K562 (cell line): ENCODE measurements at regions not wholly inside any gene's neighbourhood (a gene's known extent, or its start where the extent isn't known, plus 50 kb on each side); places are given as distances from the start of the nearest gene placed in this dataset.

Source experiments
- ATAC-seq: fragments of 200-7000 bp; cut with Tn5 transposase; 3 replicates; pipeline ENCODE4 v1.9.1; 2020; ENCODE audit warnings: moderate library complexity
- BruUV-seq: library from RNA; stranded (reverse); fragments of 400-500 nt; replicated peaks from 2 replicates; lab custom pipeline; 2021; lab: Mats Ljungman, UMichigan
- CTCF ChIA-PET: fragments of 300-600 bp; formaldehyde crosslinking; extraction: SDS; loops from one replicate; lab custom pipeline; 2021; ENCODE audit warnings: low intra/inter-chr PET ratio; lab: Yijun Ruan, JAX
- POLR2A ChIA-PET: fragments of 300-600, 350-650 bp; sonication (Branson Sonifier 250); formaldehyde crosslinking; extraction: SDS; loops from one replicate; lab custom pipeline; 2021; ENCODE audit warnings: antibody characterized with exemption, inconsistent platforms; lab: Yijun Ruan, JAX
- DNase-seq, 4 experiments: peaks; one replicate each; pipeline versions ENCODE4 v3.0.0 to v3.0.0-alpha.2; 2011 to 2018; ENCODE audit warnings: low spot score in 3 of 4, mixed read lengths in 3 of 4; ENCODE audit errors: extremely low read depth in 1 of 4
- FAIRE-seq: peaks from 2 replicates; lab custom pipeline; 2011; peaks lifted over from hg19 to GRCh38; lab: Jason Lieb, UNC
- H2AFZ ChIP-seq: 2 replicates; pipeline ENCODE4 v1.6.0; 2011; ENCODE audit warnings: low read depth, low read length, control low read depth, inconsistent platforms
- H3K27ac ChIP-seq: fragments of 200-600 bp; 3 replicates; pipeline ENCODE4 v1.8.0; 2011; ENCODE audit warnings: low read depth, mild to moderate bottlenecking, control low read depth, inconsistent platforms, low read length, moderate library complexity, mixed read lengths; ENCODE audit errors: extremely low read depth
- H3K27me3 ChIP-seq, 2 experiments: fragments of 300-600 bp in 1 of 2; 2 replicates in 1 of 2; 3 replicates in 1 of 2; pipeline versions ENCODE4 v1.6.0 to v1.8.0; 2011; ENCODE audit warnings: inconsistent platforms in 2 of 2, low read length in 2 of 2, mild to moderate bottlenecking in 1 of 2, mixed read lengths in 1 of 2, moderate library complexity in 1 of 2; ENCODE audit not compliant: control insufficient read depth in 2 of 2, insufficient read depth in 2 of 2
- H3K36me3 ChIP-seq: fragments of 300-600 bp; 3 replicates; pipeline ENCODE4 v1.8.0; 2011; ENCODE audit warnings: mild to moderate bottlenecking, low read length, inconsistent platforms; ENCODE audit not compliant: control insufficient read depth, insufficient read depth
- H3K4me1 ChIP-seq, 2 experiments: fragments of 200-600 bp in 1 of 2; replicated peaks in 1 of 2; 2 replicates in 1 of 2; 3 replicates in 1 of 2; pipeline versions ENCODE4 v1.5.1 to v1.8.0; 2011; ENCODE audit warnings: inconsistent platforms in 2 of 2, low read length in 2 of 2, mild to moderate bottlenecking in 1 of 2, mixed read lengths in 1 of 2, moderate library complexity in 1 of 2; ENCODE audit not compliant: control insufficient read depth in 2 of 2, insufficient read depth in 2 of 2
- H3K4me2 ChIP-seq: 2 replicates; pipeline ENCODE4 v1.6.1; 2011; ENCODE audit warnings: low read length, control low read depth, inconsistent platforms, mixed read lengths; ENCODE audit not compliant: insufficient read depth
- H3K4me3 ChIP-seq: fragments of 200-600 bp; sonication (generic), shearing (Covaris generic); 2 replicates; pipeline ENCODE4 v1.5.1; 2016; ENCODE audit warnings: control low read depth, inconsistent platforms
- H3K79me2 ChIP-seq: fragments of 200-600 bp; 3 replicates; pipeline ENCODE4 v1.8.0; 2011; ENCODE audit warnings: low read length, inconsistent platforms; ENCODE audit not compliant: control insufficient read depth, insufficient read depth
- H3K9ac ChIP-seq, 2 experiments: 2 replicates each; pipeline versions ENCODE4 v1.6.0 to v1.6.1; 2011; ENCODE audit warnings: low read depth in 2 of 2, low read length in 2 of 2, control low read depth in 1 of 2, inconsistent platforms in 1 of 2, mild to moderate bottlenecking in 1 of 2, mixed read lengths in 1 of 2; ENCODE audit not compliant: insufficient read depth in 1 of 2
- H3K9me1 ChIP-seq: one replicate; pipeline ENCODE4 v1.6.0; 2011; ENCODE audit warnings: inconsistent platforms, mild to moderate bottlenecking, low read length, moderate library complexity; ENCODE audit not compliant: control insufficient read depth, insufficient read depth
- H3K9me3 ChIP-seq: replicated peaks from 2 replicates; pipeline ENCODE4 v1.5.1; 2011; ENCODE audit warnings: low read depth, low read length, inconsistent platforms; ENCODE audit not compliant: control insufficient read depth, insufficient read depth
- H4K20me1 ChIP-seq: replicated peaks from 2 replicates; pipeline ENCODE4 v1.6.1; 2011; ENCODE audit warnings: low read length, inconsistent platforms, mixed read lengths; ENCODE audit not compliant: control insufficient read depth, insufficient read depth
- CHD4 ChIP-seq: fragments of 200-600 bp; sonication (generic); IDR thresholded peaks from 3 replicates; pipeline ENCODE4 v1.6.1; 2012; ENCODE audit warnings: low read depth, mild to moderate bottlenecking, mixed read lengths, low read length, inconsistent platforms; ENCODE audit not compliant: insufficient read depth, insufficient replicate concordance, poor library complexity, severe bottlenecking
- ETV1 ChIP-seq: fragments of 450-650 bp; conservative IDR thresholded peaks from 2 replicates; pipeline ENCODE4 v1.6.1; 2016; ENCODE audit warnings: missing genetic modification characterization, control low read depth, low read depth, missing compliant biosample characterization
- KDM2B ChIP-seq: fragments of 250-450 bp; sonication (Bioruptor Pico); IDR thresholded peaks from 2 replicates; pipeline ENCODE4 v1.8.0; 2021; ENCODE audit warnings: mild to moderate bottlenecking, moderate library complexity
- LCOR ChIP-seq: sonication (generic); formaldehyde crosslinking; IDR thresholded peaks from 2 replicates; pipeline ENCODE4 v1.8.0; 2022; ENCODE audit warnings: mild to moderate bottlenecking, missing genetic modification reagents
- MYNN ChIP-seq, 2 experiments: sonication (generic); formaldehyde crosslinking in 1 of 2; IDR thresholded peaks; 2 replicates each; pipeline versions ENCODE4 v1.5.0 to v1.6.1; 2016 to 2020; ENCODE audit warnings: antibody characterized with exemption in 1 of 2, missing genetic modification reagents in 1 of 2
- NFXL1 ChIP-seq: fragments of 450-650 bp; formaldehyde crosslinking; IDR thresholded peaks from 2 replicates; pipeline ENCODE4 v1.4.0; 2021; ENCODE audit warnings: mild to moderate bottlenecking
- PRMT5 ChIP-seq: sonication (generic); formaldehyde crosslinking; IDR thresholded peaks from 2 replicates; pipeline ENCODE4 v1.5.0; 2020; ENCODE audit warnings: missing genetic modification reagents
- RNF2 ChIP-seq: sonication (generic); IDR thresholded peaks from 2 replicates; pipeline ENCODE4 v1.6.1; 2016
- SMAD2 ChIP-seq: fragments of 150-350 bp; IDR thresholded peaks from 2 replicates; pipeline ENCODE4 v1.6.1; 2014; ENCODE audit warnings: low read depth, mild to moderate bottlenecking, low read length
- SMARCA5 ChIP-seq: fragments of 450-650 bp; IDR thresholded peaks from 2 replicates; pipeline ENCODE4 v1.6.1; 2016
- ZKSCAN3 ChIP-seq: fragments of 250-450 bp; sonication (Bioruptor Pico); IDR thresholded peaks from 2 replicates; pipeline ENCODE4 v1.4.0; 2020
- WGBS: fragments of 100-300 bp; shearing (Covaris generic); methylation state at CpG from one replicate; pipeline ENCODE4 v1.1.6; 2016; ENCODE audit warnings: low coverage, mixed read lengths; ENCODE audit not compliant: insufficient coverage; ENCODE audit errors: missing lambda C conversion rate; 5-methylcytosine and 5-hydroxymethylcytosine counted together
- in situ Hi-C: fragments of 300-500 bp; cut with MboI; formaldehyde crosslinking; loops from 4 replicates; pipeline ENCODE4 v1.15.0; 2018; ENCODE audit warnings: inconsistent platforms, mixed read lengths
- intact Hi-C: fragments of 100-400 bp; cut with micrococcal nuclease; formaldehyde crosslinking; loops from 2 replicates; pipeline ENCODE4 v1.14.2; 2022
- TF ChIP-seq, protein P1 (sequence below): fragments of 450-650 bp; IDR thresholded peaks from 2 replicates; pipeline ENCODE4 v1.6.1; 2016; ENCODE audit warnings: mild to moderate bottlenecking

DNA sequence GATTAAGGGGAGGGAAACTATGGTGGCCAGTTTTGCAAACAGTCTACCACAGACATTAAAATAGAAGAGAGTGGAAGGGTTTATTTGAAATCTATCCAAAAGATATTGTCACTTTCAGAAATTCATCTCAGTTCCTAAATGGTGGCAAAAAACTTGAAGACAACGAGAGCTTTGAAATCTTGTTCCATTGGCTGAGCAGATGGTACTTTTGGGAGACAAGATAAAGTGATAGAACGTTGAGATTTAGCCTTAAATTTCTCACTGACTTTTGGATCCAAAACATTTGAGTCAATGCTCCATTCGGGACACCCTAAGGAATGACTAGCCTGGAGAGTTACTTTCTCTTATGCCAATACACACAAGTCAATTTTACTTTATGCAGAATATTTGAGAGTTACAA, 319.1 kb upstream of the LARGE1 start:
- no peak overlapping the region for H3K4me2 ChIP-seq
- no peaks in the 10 kb centered on the region for H3K27me3 ChIP-seq
- H3K9ac ChIP-seq = no peak overlapping the region
- TF ChIP-seq PRMT5 (CRISPR knock-in tag) (no peak), KDM2B (CRISPR knock-in tag) (no peak), ZKSCAN3 (CRISPR knock-in tag) (no peak), SMARCA5 (no peak), ETV1 (tag) (no peak), LCOR (CRISPR knock-in tag) (no peak), MYNN (IDR thresholded peaks at IDR 0.05) (no peak), MYNN (CRISPR knock-in tag; IDR thresholded peaks at IDR 0.05) (no peak), SMAD2 (no peak), NFXL1 (CRISPR knock-in tag) (no peak), CHD4 (no peak), RNF2 (no peak)
- TF ChIP-seq, protein P1, sequence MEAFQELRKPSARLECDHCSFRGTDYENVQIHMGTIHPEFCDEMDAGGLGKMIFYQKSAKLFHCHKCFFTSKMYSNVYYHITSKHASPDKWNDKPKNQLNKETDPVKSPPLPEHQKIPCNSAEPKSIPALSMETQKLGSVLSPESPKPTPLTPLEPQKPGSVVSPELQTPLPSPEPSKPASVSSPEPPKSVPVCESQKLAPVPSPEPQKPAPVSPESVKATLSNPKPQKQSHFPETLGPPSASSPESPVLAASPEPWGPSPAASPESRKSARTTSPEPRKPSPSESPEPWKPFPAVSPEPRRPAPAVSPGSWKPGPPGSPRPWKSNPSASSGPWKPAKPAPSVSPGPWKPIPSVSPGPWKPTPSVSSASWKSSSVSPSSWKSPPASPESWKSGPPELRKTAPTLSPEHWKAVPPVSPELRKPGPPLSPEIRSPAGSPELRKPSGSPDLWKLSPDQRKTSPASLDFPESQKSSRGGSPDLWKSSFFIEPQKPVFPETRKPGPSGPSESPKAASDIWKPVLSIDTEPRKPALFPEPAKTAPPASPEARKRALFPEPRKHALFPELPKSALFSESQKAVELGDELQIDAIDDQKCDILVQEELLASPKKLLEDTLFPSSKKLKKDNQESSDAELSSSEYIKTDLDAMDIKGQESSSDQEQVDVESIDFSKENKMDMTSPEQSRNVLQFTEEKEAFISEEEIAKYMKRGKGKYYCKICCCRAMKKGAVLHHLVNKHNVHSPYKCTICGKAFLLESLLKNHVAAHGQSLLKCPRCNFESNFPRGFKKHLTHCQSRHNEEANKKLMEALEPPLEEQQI = no peak
- FAIRE-seq (no peak), ATAC-seq (no peak), DNase-seq (no peak)
- ChIA-PET POLR2A (no interaction called here), CTCF (no interaction called here)
- WGBS = 0% methylated on average over 3 of the region's 3 CpGs
- in situ Hi-C loops (no loop called here), intact Hi-C loops (no loop called here)
- H3K9me1 ChIP-seq = no peaks in the 10 kb centered on the region
- no peaks in the 10 kb centered on the region for H3K36me3 ChIP-seq
- no peaks in the 10 kb centered on the region for H3K9me3 ChIP-seq
- no peak overlapping the region for H3K27ac ChIP-seq
- H3K4me1 ChIP-seq = no peaks in the 10 kb centered on the region
- H4K20me1 ChIP-seq = no peaks in the 10 kb centered on the region
- H2AFZ ChIP-seq = no peak overlapping the region
- H3K79me2 ChIP-seq = no peaks in the 10 kb centered on the region
- no TSS peak for BruUV-seq
- H3K4me3 ChIP-seq = no peak overlapping the region
